B cell (primary cell): ENCODE measurements at regions not wholly inside any gene's neighbourhood (a gene's known extent, or its start where the extent isn't known, plus 50 kb on each side); places are given as distances from the start of the nearest gene placed in this dataset.

Source experiments
- EZH2 ChIP-seq: IDR thresholded peaks from 2 replicates; pipeline ENCODE4 v1.6.1; 2012; ENCODE audit warnings: borderline replicate concordance, low read depth, mild to moderate bottlenecking, moderate library complexity, low read length; ENCODE audit not compliant: insufficient read depth, poor library complexity, severe bottlenecking
- TF ChIP-seq, protein P1 (sequence below): fragments of 200-600 bp; IDR thresholded peaks from one replicate; pipeline ENCODE4 v1.8.0; 2022; ENCODE audit warnings: antibody characterized with exemption, mild to moderate bottlenecking

DNA sequence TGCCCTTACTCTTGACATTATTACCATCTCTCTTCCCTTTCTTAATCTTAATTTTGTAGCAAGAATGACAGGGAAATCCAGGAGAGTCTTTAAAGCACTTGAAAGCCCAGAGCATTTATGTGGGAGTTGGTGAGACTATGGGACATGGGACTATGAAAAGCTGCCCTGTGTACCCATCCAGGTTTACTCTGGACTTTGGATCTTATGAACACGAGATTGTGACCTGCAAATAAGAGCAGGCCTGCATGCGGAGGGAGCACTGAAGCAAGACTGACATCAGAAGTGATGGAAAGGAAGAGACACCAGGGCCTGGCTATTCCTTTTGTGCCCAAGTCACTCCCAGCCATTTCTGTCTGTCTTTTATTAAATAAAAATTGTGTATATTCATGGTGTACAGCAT is 209.6 kb downstream of the NUF2 start:
- TF ChIP-seq EZH2, result no peak
- TF ChIP-seq, protein P1, sequence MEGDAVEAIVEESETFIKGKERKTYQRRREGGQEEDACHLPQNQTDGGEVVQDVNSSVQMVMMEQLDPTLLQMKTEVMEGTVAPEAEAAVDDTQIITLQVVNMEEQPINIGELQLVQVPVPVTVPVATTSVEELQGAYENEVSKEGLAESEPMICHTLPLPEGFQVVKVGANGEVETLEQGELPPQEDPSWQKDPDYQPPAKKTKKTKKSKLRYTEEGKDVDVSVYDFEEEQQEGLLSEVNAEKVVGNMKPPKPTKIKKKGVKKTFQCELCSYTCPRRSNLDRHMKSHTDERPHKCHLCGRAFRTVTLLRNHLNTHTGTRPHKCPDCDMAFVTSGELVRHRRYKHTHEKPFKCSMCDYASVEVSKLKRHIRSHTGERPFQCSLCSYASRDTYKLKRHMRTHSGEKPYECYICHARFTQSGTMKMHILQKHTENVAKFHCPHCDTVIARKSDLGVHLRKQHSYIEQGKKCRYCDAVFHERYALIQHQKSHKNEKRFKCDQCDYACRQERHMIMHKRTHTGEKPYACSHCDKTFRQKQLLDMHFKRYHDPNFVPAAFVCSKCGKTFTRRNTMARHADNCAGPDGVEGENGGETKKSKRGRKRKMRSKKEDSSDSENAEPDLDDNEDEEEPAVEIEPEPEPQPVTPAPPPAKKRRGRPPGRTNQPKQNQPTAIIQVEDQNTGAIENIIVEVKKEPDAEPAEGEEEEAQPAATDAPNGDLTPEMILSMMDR, result no peak
